ENCODE measurements at regions not wholly inside any gene's neighbourhood (a gene's known extent, or its start where the extent isn't known, plus 50 kb on each side); places are given as distances from the start of the nearest gene placed in this dataset.

DNA sequence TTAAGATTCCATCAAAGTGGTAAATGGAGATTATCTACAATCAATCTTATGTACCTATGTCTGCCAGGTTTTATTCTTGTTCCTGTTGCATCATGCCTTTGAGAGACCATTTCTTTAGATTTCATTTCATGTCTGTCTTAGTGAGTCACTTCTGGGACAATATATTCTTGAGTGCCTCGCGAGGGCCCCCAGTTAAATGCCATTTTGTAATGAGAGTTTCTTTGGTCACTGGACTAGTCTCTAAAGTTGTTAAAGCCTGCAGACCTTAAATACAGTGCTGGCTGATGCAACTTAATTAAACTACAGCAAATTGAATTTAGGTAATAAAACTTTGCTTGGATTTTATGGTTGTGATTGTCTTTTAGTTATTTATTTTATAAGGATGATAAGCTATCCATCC lies 87.2 kb upstream of the PITX2 start:
- Histone ChIP-seq H3K9me3 (ENCODE audit: control insufficient read depth, low read length) (no peaks in the 10 kb centered on the region), H3K36me3 (ENCODE audit: control insufficient read depth, insufficient read depth, low read length) (no peaks in the 10 kb centered on the region), H3K4me3 (ENCODE audit: insufficient read depth, low read depth, low read length, poor library complexity, severe bottlenecking) (no peak overlapping the region), H3K27me3 (replicated peaks; ENCODE audit: control insufficient read depth, insufficient read depth, low read length, poor library complexity, severe bottlenecking) (no peaks in the 10 kb centered on the region), H3K4me1 (ENCODE audit: control insufficient read depth, insufficient read depth, low read length, poor library complexity, severe bottlenecking) (no peaks in the 10 kb centered on the region), H3K27ac (ENCODE audit: insufficient read depth, low read length, poor library complexity, severe bottlenecking) (no peak overlapping the region)
- no peak for DNase-seq

- Histone ChIP-seq H3K4me3 (ENCODE audit: insufficient read depth, low read depth, low read length, poor library complexity, severe bottlenecking) (no peak overlapping the region), H3K27ac (ENCODE audit: insufficient read depth, low read length, poor library complexity, severe bottlenecking) (no peak overlapping the region), H3K27me3 (replicated peaks; ENCODE audit: control insufficient read depth, insufficient read depth, low read length, poor library complexity, severe bottlenecking) (no peaks in the 10 kb centered on the region)
Measured at GRCh38 chr4:110712486-110712885, 89.6 kb upstream of the PITX2 start.

GRCh38 chr4:110730318-110730717 lies 107.4 kb upstream of the PITX2 start:
- DNase-seq = no peak
- no peaks in the 10 kb centered on the region for H3K27me3 ChIP-seq (replicated peaks; ENCODE audit: control insufficient read depth, insufficient read depth, low read length, poor library complexity, severe bottlenecking)
- no peaks in the 10 kb centered on the region for H3K9me3 ChIP-seq (ENCODE audit: control insufficient read depth, low read length)
- no peak overlapping the region for H3K27ac ChIP-seq (ENCODE audit: insufficient read depth, low read length, poor library complexity, severe bottlenecking)
- no peaks in the 10 kb centered on the region for H3K36me3 ChIP-seq (ENCODE audit: control insufficient read depth, insufficient read depth, low read length)
- no peaks in the 10 kb centered on the region for H3K4me1 ChIP-seq (ENCODE audit: control insufficient read depth, insufficient read depth, low read length, poor library complexity, severe bottlenecking)
- no peak overlapping the region for H3K4me3 ChIP-seq (ENCODE audit: insufficient read depth, low read depth, low read length, poor library complexity, severe bottlenecking)

More at GRCh38 chr4:110712486-110712885, 89.6 kb upstream of the PITX2 start:
- DNase-seq = no peak
- H3K36me3 ChIP-seq (ENCODE audit: control insufficient read depth, insufficient read depth, low read length) = no peaks in the 10 kb centered on the region
- H3K4me1 ChIP-seq (ENCODE audit: control insufficient read depth, insufficient read depth, low read length, poor library complexity, severe bottlenecking) = no peaks in the 10 kb centered on the region
- H3K9me3 ChIP-seq (ENCODE audit: control insufficient read depth, low read length) = no peaks in the 10 kb centered on the region

DNA sequence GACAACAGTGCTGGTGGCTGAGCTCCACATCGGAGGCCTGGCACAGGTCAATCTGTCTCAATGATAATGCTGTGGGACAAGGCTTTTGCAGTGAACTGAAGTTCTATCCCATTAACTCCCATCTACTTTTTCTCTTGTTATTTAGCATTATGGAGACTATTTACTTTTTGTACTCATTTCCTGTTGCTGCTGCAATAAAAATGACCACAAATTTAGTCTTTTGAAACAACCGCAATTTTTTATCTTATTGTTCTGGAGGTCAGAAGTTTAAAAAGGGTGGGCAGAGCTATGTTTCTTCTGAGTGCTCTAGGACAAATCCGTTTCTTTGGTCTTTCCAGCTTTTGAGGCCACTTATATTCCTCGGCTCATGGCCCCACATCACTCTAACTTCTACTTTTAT lies 111.0 kb upstream of the PITX2 start:
- H3K4me3 ChIP-seq (ENCODE audit: insufficient read depth, low read depth, low read length, poor library complexity, severe bottlenecking) = no peak overlapping the region
- no peaks in the 10 kb centered on the region for H3K27me3 ChIP-seq (replicated peaks; ENCODE audit: control insufficient read depth, insufficient read depth, low read length, poor library complexity, severe bottlenecking)
- no peak for DNase-seq
- H3K9me3 ChIP-seq (ENCODE audit: control insufficient read depth, low read length) = no peaks in the 10 kb centered on the region
- H3K27ac ChIP-seq (ENCODE audit: insufficient read depth, low read length, poor library complexity, severe bottlenecking) = no peak overlapping the region
- H3K4me1 ChIP-seq (ENCODE audit: control insufficient read depth, insufficient read depth, low read length, poor library complexity, severe bottlenecking) = no peaks in the 10 kb centered on the region
- H3K36me3 ChIP-seq (ENCODE audit: control insufficient read depth, insufficient read depth, low read length) = no peaks in the 10 kb centered on the region

GRCh38 chr4:110735686-110736085 lies 112.8 kb upstream of the PITX2 start:
- Histone ChIP-seq H3K9me3 (ENCODE audit: control insufficient read depth, low read length) (no peaks in the 10 kb centered on the region), H3K4me3 (ENCODE audit: insufficient read depth, low read depth, low read length, poor library complexity, severe bottlenecking) (no peak overlapping the region), H3K4me1 (ENCODE audit: control insufficient read depth, insufficient read depth, low read length, poor library complexity, severe bottlenecking) (no peaks in the 10 kb centered on the region), H3K27me3 (replicated peaks; ENCODE audit: control insufficient read depth, insufficient read depth, low read length, poor library complexity, severe bottlenecking) (no peaks in the 10 kb centered on the region), H3K27ac (ENCODE audit: insufficient read depth, low read length, poor library complexity, severe bottlenecking) (no peak overlapping the region), H3K36me3 (ENCODE audit: control insufficient read depth, insufficient read depth, low read length) (no peaks in the 10 kb centered on the region)
- DNase-seq = no peak

DNA sequence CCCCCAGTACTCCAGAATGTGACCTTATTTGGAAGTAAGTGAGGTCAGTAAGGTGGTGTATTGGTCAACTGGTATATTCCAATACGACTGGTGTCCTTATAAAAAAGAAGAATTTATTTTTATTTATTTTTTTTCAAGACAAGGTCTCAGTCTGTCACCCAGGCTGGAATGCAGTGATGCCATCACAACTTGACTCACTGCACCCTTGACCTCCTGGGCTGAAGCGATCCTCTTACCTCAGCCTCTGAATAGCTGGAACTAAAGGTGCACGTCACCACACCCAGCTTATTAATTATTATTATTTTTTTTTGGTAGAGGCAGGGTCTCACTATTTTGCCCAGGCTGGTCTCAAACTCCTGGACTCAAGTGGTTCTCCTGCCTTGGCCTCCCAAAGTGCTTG lies 115.1 kb upstream of the PITX2 start:
- Histone ChIP-seq H3K27ac (ENCODE audit: insufficient read depth, low read length, poor library complexity, severe bottlenecking) (no peak overlapping the region), H3K36me3 (ENCODE audit: control insufficient read depth, insufficient read depth, low read length) (no peaks in the 10 kb centered on the region), H3K27me3 (replicated peaks; ENCODE audit: control insufficient read depth, insufficient read depth, low read length, poor library complexity, severe bottlenecking) (no peaks in the 10 kb centered on the region), H3K4me1 (ENCODE audit: control insufficient read depth, insufficient read depth, low read length, poor library complexity, severe bottlenecking) (no peaks in the 10 kb centered on the region), H3K9me3 (ENCODE audit: control insufficient read depth, low read length) (no peaks in the 10 kb centered on the region), H3K4me3 (ENCODE audit: insufficient read depth, low read depth, low read length, poor library complexity, severe bottlenecking) (no peak overlapping the region)
- no peak for DNase-seq

- DNase-seq = no peak
- Histone ChIP-seq H3K4me3 (ENCODE audit: insufficient read depth, low read depth, low read length, poor library complexity, severe bottlenecking) (no peak overlapping the region), H3K9me3 (ENCODE audit: control insufficient read depth, low read length) (no peaks in the 10 kb centered on the region), H3K36me3 (ENCODE audit: control insufficient read depth, insufficient read depth, low read length) (no peaks in the 10 kb centered on the region), H3K27ac (ENCODE audit: insufficient read depth, low read length, poor library complexity, severe bottlenecking) (no peak overlapping the region), H3K27me3 (replicated peaks; ENCODE audit: control insufficient read depth, insufficient read depth, low read length, poor library complexity, severe bottlenecking) (no peaks in the 10 kb centered on the region), H3K4me1 (ENCODE audit: control insufficient read depth, insufficient read depth, low read length, poor library complexity, severe bottlenecking) (no peaks in the 10 kb centered on the region)
Measured at GRCh38 chr4:110742143-110742542, 119.3 kb upstream of the PITX2 start.

- Histone ChIP-seq H3K4me3 (ENCODE audit: insufficient read depth, low read depth, low read length, poor library complexity, severe bottlenecking) (no peak overlapping the region), H3K27me3 (replicated peaks; ENCODE audit: control insufficient read depth, insufficient read depth, low read length, poor library complexity, severe bottlenecking) (no peaks in the 10 kb centered on the region), H3K27ac (ENCODE audit: insufficient read depth, low read length, poor library complexity, severe bottlenecking) (no peak overlapping the region), H3K36me3 (ENCODE audit: control insufficient read depth, insufficient read depth, low read length) (no peaks in the 10 kb centered on the region), H3K4me1 (ENCODE audit: control insufficient read depth, insufficient read depth, low read length, poor library complexity, severe bottlenecking) (no peaks in the 10 kb centered on the region), H3K9me3 (ENCODE audit: control insufficient read depth, low read length) (no peaks in the 10 kb centered on the region)
- no peak for DNase-seq
Measured at GRCh38 chr4:110748071-110748470, 125.2 kb upstream of the PITX2 start.

GRCh38 chr4:110751183-110751582 lies 128.3 kb upstream of the PITX2 start:
- no peak for DNase-seq
- H3K27me3 ChIP-seq (replicated peaks; ENCODE audit: control insufficient read depth, insufficient read depth, low read length, poor library complexity, severe bottlenecking) = no peaks in the 10 kb centered on the region
- no peak overlapping the region for H3K27ac ChIP-seq (ENCODE audit: insufficient read depth, low read length, poor library complexity, severe bottlenecking)
- H3K4me3 ChIP-seq (ENCODE audit: insufficient read depth, low read depth, low read length, poor library complexity, severe bottlenecking) = no peak overlapping the region
- H3K4me1 ChIP-seq (ENCODE audit: control insufficient read depth, insufficient read depth, low read length, poor library complexity, severe bottlenecking) = no peaks in the 10 kb centered on the region
- no peaks in the 10 kb centered on the region for H3K9me3 ChIP-seq (ENCODE audit: control insufficient read depth, low read length)
- H3K36me3 ChIP-seq (ENCODE audit: control insufficient read depth, insufficient read depth, low read length) = no peaks in the 10 kb centered on the region

- H3K27ac ChIP-seq (ENCODE audit: insufficient read depth, low read length, poor library complexity, severe bottlenecking) = no peak overlapping the region
- no peaks in the 10 kb centered on the region for H3K27me3 ChIP-seq (replicated peaks; ENCODE audit: control insufficient read depth, insufficient read depth, low read length, poor library complexity, severe bottlenecking)
- no peak for DNase-seq
- H3K9me3 ChIP-seq (ENCODE audit: control insufficient read depth, low read length) = no peaks in the 10 kb centered on the region
- no peaks in the 10 kb centered on the region for H3K4me1 ChIP-seq (ENCODE audit: control insufficient read depth, insufficient read depth, low read length, poor library complexity, severe bottlenecking)
- no peak overlapping the region for H3K4me3 ChIP-seq (ENCODE audit: insufficient read depth, low read depth, low read length, poor library complexity, severe bottlenecking)
- no peaks in the 10 kb centered on the region for H3K36me3 ChIP-seq (ENCODE audit: control insufficient read depth, insufficient read depth, low read length)
Measured at GRCh38 chr4:110751986-110752385, 129.1 kb upstream of the PITX2 start.

- Histone ChIP-seq H3K27ac (ENCODE audit: insufficient read depth, low read length, poor library complexity, severe bottlenecking) (no peak overlapping the region), H3K27me3 (replicated peaks; ENCODE audit: control insufficient read depth, insufficient read depth, low read length, poor library complexity, severe bottlenecking) (no peaks in the 10 kb centered on the region), H3K4me1 (ENCODE audit: control insufficient read depth, insufficient read depth, low read length, poor library complexity, severe bottlenecking) (no peaks in the 10 kb centered on the region), H3K9me3 (ENCODE audit: control insufficient read depth, low read length) (no peaks in the 10 kb centered on the region), H3K4me3 (ENCODE audit: insufficient read depth, low read depth, low read length, poor library complexity, severe bottlenecking) (no peak overlapping the region), H3K36me3 (ENCODE audit: control insufficient read depth, insufficient read depth, low read length) (no peaks in the 10 kb centered on the region)
- DNase-seq = no peak
Measured at GRCh38 chr4:110753466-110753865, 130.6 kb upstream of the PITX2 start.
